22Rv1 (cell line): ENCODE measurements at regions not wholly inside any gene's neighbourhood (a gene's known extent, or its start where the extent isn't known, plus 50 kb on each side); places are given as distances from the start of the nearest gene placed in this dataset.
"Not testable (repeated sequence)": the region's sequence is repeated elsewhere in the genome, so short reads cannot be mapped to it uniquely, and the experiment has no call there.

Experiments used
- H3K27ac ChIP-seq: fragments of 450-650 bp; 2 replicates; pipeline ENCODE4 v1.5.1; 2017
- CTCF ChIP-seq: fragments of 450-650 bp; IDR thresholded peaks from 2 replicates; pipeline ENCODE4 v1.5.1; 2017; ENCODE audit warnings: mild to moderate bottlenecking
- ZFX ChIP-seq: fragments of 450-650 bp; IDR thresholded peaks from 2 replicates; pipeline ENCODE4 v1.6.1; 2017; ENCODE audit warnings: antibody characterized with exemption, borderline replicate concordance

- no peak overlapping the region for H3K27ac ChIP-seq
- TF ChIP-seq ZFX (no peak), CTCF (no peak)
Measured at GRCh38 chr6:115843945-115844344, 216.7 kb downstream of the FRK start.

GRCh38 chr6:115842338-115842737 lies 218.4 kb downstream of the FRK start:
- H3K27ac ChIP-seq = no peak overlapping the region
- no peak for TF ChIP-seq ZFX
- no peak for TF ChIP-seq CTCF

- no peak overlapping the region for H3K27ac ChIP-seq
- TF ChIP-seq ZFX (no peak), CTCF (no peak)
Measured at GRCh38 chr6:115839583-115840181, 221.0 kb downstream of the FRK start.

- TF ChIP-seq ZFX (no peak), CTCF (peak; percentile 82)
- H3K27ac ChIP-seq = no peak overlapping the region
Measured at GRCh38 chr6:115838763-115839401, 221.8 kb downstream of the FRK start.

- no peak overlapping the region for H3K27ac ChIP-seq
- TF ChIP-seq ZFX (no peak), CTCF (no peak)
Measured at GRCh38 chr6:115838216-115838615, 222.5 kb downstream of the FRK start.

- not testable (repeated sequence) for H3K27ac ChIP-seq
Measured at GRCh38 chr6:115836374-115836773, 224.3 kb downstream of the FRK start.

GRCh38 chr6:115835314-115835713 lies 225.4 kb downstream of the FRK start:
- TF ChIP-seq ZFX = no peak
- no peak for TF ChIP-seq CTCF
- H3K27ac ChIP-seq = no peak overlapping the region

GRCh38 chr6:115834542-115834941 lies 226.1 kb downstream of the FRK start:
- H3K27ac ChIP-seq = not testable (repeated sequence)
